ENCODE measurements at regions not wholly inside any gene's neighbourhood (a gene's known extent, or its start where the extent isn't known, plus 50 kb on each side); places are given as distances from the start of the nearest gene placed in this dataset.

DNA sequence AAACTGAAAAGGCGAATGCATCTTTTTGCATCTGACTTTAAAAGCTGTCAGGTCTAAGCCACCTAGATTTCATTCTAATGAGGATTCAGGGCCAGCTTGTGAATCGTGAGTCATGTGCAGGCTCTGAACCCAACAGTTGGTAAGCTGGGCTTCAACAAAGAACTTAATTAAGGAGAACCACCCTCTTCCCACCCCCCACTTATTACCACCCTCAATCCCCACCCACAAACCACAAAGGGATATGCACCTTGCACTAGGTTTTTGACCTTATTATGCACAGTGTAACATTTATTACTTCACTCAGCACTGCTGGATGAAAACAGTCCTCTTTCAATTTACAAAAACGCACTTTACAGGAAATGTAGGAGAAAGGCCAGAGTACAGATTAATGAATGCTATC lies 94.1 kb upstream of the LIN7C start:
- TF ChIP-seq, protein P1, sequence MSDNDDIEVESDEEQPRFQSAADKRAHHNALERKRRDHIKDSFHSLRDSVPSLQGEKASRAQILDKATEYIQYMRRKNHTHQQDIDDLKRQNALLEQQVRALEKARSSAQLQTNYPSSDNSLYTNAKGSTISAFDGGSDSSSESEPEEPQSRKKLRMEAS (CRISPR knock-in tag; IDR thresholded peaks at IDR 0.05) = no peak
- TF ChIP-seq SP1 (CRISPR knock-in tag; conservative IDR thresholded peaks at IDR 0.05) (no peak), CREB1 (CRISPR knock-in tag; IDR thresholded peaks at IDR 0.05) (no peak), TEAD4 (CRISPR knock-in tag; IDR thresholded peaks at IDR 0.05) (no peak)
- TF ChIP-seq, protein P2, sequence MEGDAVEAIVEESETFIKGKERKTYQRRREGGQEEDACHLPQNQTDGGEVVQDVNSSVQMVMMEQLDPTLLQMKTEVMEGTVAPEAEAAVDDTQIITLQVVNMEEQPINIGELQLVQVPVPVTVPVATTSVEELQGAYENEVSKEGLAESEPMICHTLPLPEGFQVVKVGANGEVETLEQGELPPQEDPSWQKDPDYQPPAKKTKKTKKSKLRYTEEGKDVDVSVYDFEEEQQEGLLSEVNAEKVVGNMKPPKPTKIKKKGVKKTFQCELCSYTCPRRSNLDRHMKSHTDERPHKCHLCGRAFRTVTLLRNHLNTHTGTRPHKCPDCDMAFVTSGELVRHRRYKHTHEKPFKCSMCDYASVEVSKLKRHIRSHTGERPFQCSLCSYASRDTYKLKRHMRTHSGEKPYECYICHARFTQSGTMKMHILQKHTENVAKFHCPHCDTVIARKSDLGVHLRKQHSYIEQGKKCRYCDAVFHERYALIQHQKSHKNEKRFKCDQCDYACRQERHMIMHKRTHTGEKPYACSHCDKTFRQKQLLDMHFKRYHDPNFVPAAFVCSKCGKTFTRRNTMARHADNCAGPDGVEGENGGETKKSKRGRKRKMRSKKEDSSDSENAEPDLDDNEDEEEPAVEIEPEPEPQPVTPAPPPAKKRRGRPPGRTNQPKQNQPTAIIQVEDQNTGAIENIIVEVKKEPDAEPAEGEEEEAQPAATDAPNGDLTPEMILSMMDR (IDR thresholded peaks at IDR 0.05) = no peak
- TF ChIP-seq, protein P3, sequence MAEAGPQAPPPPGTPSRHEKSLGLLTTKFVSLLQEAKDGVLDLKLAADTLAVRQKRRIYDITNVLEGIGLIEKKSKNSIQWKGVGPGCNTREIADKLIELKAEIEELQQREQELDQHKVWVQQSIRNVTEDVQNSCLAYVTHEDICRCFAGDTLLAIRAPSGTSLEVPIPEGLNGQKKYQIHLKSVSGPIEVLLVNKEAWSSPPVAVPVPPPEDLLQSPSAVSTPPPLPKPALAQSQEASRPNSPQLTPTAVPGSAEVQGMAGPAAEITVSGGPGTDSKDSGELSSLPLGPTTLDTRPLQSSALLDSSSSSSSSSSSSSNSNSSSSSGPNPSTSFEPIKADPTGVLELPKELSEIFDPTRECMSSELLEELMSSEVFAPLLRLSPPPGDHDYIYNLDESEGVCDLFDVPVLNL (CRISPR knock-in tag; IDR thresholded peaks at IDR 0.05; ENCODE audit: borderline replicate concordance, low read depth) = no peak
